Tibial nerve (tissue), 4 donors: ENCODE measurements at regions not wholly inside any gene's neighbourhood (a gene's known extent, or its start where the extent isn't known, plus 50 kb on each side); places are given as distances from the start of the nearest gene placed in this dataset.

ENCODE experiments used
- EP300 ChIP-seq, 2 donors: sonication (generic); formaldehyde crosslinking; IDR thresholded peaks; one replicate each; pipeline ENCODE4 v1.6.1; 2017; ENCODE audit warnings: antibody characterized with exemption in 2 of 2, mild to moderate bottlenecking in 1 of 2
- POLR2A ChIP-seq, 2 donors: fragments of 450-650 bp; IDR thresholded peaks; one replicate each; pipeline ENCODE4 v1.6.1; 2017; ENCODE audit warnings: antibody characterized with exemption in 2 of 2, mild to moderate bottlenecking in 2 of 2, moderate library complexity in 2 of 2
- TF ChIP-seq, protein P1 (sequence below), 5 experiments: fragments of 200-600 bp in 3 of 5; fragments of 450-650 bp in 2 of 5; sonication (generic) in 3 of 5; IDR thresholded peaks; one replicate each; pipeline ENCODE4 v1.5.1; 2016 to 2019; ENCODE audit warnings: antibody characterized with exemption in 5 of 5, mild to moderate bottlenecking in 3 of 5, moderate library complexity in 2 of 5

DNA sequence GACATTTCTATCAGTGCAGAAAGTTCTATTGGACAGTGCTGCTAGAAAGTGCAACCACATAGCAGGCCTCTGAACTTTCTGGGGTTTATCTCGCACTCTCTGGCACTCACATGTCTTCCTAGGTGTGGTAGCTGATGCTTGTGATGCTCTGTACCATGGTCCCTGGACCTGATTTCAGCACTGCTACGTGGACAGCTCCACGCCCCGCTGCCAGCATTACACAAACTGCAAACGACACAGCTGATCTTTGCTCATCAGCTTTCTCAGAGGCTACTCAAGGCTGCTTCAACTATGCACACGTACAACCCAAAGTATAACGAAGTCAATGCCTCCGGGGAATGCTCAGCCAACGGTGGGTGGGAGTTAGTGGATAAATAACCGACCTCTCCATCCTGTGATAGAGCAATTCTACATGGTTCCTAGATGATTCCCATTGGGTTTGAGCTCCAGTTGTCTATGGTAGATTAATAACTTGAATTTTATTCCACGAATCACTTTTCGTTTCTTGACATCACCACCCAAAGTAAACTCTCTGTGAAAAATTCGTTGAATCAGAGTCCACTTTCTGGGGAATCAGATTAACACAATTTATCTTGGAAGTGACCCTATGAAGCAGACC, 302.5 kb downstream of the ACTR3B start:
- TF ChIP-seq, protein P1, sequence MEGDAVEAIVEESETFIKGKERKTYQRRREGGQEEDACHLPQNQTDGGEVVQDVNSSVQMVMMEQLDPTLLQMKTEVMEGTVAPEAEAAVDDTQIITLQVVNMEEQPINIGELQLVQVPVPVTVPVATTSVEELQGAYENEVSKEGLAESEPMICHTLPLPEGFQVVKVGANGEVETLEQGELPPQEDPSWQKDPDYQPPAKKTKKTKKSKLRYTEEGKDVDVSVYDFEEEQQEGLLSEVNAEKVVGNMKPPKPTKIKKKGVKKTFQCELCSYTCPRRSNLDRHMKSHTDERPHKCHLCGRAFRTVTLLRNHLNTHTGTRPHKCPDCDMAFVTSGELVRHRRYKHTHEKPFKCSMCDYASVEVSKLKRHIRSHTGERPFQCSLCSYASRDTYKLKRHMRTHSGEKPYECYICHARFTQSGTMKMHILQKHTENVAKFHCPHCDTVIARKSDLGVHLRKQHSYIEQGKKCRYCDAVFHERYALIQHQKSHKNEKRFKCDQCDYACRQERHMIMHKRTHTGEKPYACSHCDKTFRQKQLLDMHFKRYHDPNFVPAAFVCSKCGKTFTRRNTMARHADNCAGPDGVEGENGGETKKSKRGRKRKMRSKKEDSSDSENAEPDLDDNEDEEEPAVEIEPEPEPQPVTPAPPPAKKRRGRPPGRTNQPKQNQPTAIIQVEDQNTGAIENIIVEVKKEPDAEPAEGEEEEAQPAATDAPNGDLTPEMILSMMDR (IDR thresholded peaks at IDR 0.05) = no peak
- TF ChIP-seq POLR2A (IDR thresholded peaks at IDR 0.05) (no peak), EP300 (IDR thresholded peaks at IDR 0.05) (no peak)
